T47D (cell line): ENCODE measurements at regions not wholly inside any gene's neighbourhood (a gene's known extent, or its start where the extent isn't known, plus 50 kb on each side); places are given as distances from the start of the nearest gene placed in this dataset.

Source experiments
- DNase-seq, 2 experiments: peaks; one replicate each; pipeline versions ENCODE4 v3.0.0 to v3.0.0-alpha.2; 2011 to 2012; ENCODE audit warnings: low read depth in 1 of 2, low spot score in 1 of 2
- JUND ChIP-seq: IDR thresholded peaks from 2 replicates; pipeline ENCODE4 v1.6.1; 2012; ENCODE audit warnings: low read depth
- in situ Hi-C: cut with HindIII; loops from 2 replicates; pipeline ENCODE4 v1.10.0; 2016; ENCODE audit warnings: low sequenced_read_pairs, low pct_unique_long_range_greater_than_20kb

- DNase-seq, result no peak
- no peak for TF ChIP-seq JUND
- in situ Hi-C loops, result no loop called here
These were observed 184.0 kb downstream of the GPX5 start for GRCh38 chr6:28709478-28710349.

DNA sequence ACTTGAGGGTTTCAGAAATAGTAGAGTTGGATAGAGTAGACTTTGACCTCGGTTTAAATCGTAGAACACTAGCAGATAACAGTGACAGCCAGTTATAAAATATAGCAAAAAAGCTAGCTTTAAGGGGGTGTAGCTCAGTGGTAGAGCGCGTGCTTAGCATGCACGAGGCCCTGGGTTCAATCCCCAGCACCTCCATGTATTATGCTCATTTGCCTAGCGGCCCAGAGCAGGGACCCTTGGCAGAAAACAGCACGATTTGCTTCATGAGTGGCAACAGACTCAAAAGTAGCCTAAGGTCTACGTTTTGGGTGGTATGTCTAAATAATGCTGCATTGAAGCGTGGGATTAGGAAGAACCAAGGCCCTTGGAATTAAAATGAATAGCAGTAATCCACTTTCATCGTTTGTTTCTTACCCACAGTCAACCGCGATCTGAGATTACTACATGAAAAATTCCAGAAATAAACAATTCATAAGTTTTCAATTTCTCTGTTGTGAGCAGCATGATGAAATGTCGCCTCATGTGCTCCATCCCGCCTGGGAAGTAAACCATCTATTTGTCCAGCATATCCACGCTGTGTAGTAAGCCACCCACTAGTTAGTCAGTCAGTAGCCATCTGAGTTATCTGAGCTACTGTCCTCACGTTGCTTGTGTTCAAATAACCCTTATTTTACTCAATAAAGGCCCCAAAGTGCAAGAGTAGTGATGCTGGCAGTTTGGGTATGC is 184.9 kb downstream of the GPX5 start:
- no peak for TF ChIP-seq JUND
- DNase-seq, result no peak
- in situ Hi-C loops, result no loop called here

- DNase-seq, result no peak
- no peak for TF ChIP-seq JUND
- in situ Hi-C loops, result no loop called here
These were observed 185.6 kb downstream of the GPX5 start for GRCh38 chr6:28711325-28711724.

GRCh38 chr6:28711788-28712341 is 186.2 kb downstream of the GPX5 start:
- DNase-seq, result no peak
- no peak for TF ChIP-seq JUND
- in situ Hi-C loops, result no loop called here

DNA sequence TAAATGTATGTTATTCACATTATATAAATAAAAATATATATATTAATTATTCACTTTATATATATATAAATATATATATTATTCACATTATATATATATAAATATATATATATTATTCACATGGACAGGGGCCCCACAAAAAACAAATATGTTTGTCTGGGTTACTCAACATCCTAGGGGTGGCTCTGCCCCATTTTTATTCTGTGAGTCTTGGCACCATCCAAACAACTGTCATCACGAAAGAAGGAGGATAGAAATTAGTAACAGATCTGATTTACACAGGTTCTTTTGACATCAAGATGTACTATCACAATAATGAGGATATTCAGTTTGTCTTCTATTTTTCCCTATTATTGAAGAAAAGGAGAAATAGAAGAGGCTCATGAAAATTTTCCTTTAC is 187.3 kb downstream of the GPX5 start:
- no peak for TF ChIP-seq JUND
- no peak for DNase-seq
- in situ Hi-C loops, result no loop called here

DNA sequence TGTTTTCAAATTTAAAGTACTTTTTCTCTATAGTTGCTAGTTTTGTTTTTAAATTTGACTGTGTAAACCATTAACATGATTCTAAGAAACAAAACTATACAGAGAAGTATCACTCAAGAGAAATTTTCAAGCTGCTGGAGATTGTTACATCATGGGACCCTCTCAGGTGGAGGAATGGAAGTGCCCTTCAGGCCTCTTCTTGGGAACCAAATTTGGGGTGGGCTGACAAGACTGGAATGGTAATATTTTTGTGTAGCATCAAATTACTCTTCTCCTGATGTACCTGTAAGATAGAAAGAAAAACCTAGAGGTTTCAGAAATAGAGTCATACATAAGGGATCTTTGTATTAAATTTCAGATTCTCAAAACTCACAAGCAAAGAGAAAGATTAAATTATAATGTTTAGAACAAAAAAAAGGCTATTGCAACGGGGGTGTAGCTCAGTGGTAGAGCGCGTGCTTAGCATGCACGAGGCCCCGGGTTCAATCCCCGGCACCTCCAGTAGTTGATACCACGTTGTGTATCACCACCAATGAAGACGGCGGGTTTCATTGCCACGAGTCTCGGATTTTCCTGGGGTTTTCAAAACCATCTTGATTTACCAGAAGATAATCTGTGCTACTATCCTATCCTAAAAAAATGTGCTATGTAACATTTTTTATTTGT is 193.7 kb downstream of the GPX5 start:
- no peak for TF ChIP-seq JUND
- in situ Hi-C loops, result no loop called here
- no peak for DNase-seq

DNA sequence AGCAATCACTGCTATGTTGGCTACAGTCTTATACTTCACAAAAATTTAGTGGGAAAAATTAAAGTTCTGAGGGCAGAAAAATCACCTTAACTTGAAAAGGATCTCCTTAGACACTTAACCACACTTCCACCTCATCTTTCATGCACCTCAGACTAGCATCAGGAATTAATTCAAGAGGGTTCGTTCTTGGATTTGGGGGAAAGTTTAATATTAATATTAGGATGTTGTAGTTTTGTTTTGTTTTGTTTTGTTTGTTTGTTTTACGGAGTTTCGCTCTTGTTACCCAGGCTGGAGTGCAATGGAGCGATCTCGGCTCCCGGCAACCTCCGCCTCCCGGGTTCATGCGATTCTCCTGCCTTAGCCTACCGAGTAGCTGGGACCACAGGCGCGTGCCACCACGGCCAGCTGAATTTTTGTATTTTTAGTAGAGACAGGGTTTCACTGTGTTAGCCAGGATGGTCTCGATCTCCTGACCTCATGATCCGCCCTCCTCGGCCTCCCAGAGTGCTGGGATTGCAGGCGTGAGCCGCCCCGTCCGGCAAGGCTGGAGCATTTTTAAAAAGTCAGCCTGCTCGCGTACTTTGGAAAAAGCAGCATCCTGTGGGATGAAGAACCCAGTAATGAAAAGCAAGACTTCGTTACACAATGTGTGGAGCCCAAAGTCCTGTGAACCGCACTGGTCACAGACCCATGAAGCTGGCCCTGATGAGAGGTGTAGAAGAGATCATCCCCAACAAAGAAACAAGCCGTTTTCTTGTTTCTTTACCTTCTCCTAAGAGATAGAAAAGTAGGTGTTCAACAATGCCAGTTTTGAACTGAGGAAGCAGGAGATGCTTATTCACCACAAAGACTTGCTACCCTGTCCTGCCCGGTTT is 194.9 kb downstream of the GPX5 start:
- TF ChIP-seq JUND, result no peak
- in situ Hi-C loops, result no loop called here
- no peak for DNase-seq

DNA sequence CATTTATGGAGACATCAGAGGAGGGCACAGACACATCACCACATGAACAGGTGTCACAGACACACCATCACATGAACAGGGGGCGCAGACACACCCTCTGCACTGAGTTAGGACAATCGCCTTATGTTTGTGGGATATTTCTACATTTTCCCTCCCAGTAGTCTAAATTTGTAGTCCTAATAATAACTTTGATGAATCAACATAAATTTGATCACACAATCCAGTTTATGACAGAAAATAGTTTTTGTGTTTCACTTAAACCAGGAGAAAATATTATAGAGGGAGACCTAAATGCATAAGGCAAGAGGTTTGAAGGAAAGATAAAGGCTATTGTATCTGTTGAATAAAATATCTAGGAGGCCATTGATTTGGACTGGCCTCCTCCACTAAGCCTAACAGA is 195.7 kb downstream of the GPX5 start:
- TF ChIP-seq JUND, result no peak
- in situ Hi-C loops, result no loop called here
- no peak for DNase-seq

- in situ Hi-C loops, result no loop called here
- no peak for DNase-seq
- TF ChIP-seq JUND, result no peak
These were observed 198.7 kb downstream of the GPX5 start for GRCh38 chr6:28724395-28724794.

GRCh38 chr6:28725274-28725809 is 198.4 kb downstream of the TRIM27 start:
- in situ Hi-C loops, result no loop called here
- no peak for TF ChIP-seq JUND
- no peak for DNase-seq

- no peak for TF ChIP-seq JUND
- DNase-seq, result no peak
- in situ Hi-C loops, result no loop called here
These were observed 197.9 kb downstream of the TRIM27 start for GRCh38 chr6:28725890-28726348.
